ENCODE measurements at regions not wholly inside any gene's neighbourhood (a gene's known extent, or its start where the extent isn't known, plus 50 kb on each side); places are given as distances from the start of the nearest gene placed in this dataset.
"Not testable (repeated sequence)": the region's sequence is repeated elsewhere in the genome, so short reads cannot be mapped to it uniquely, and the experiment has no call there.

DNA sequence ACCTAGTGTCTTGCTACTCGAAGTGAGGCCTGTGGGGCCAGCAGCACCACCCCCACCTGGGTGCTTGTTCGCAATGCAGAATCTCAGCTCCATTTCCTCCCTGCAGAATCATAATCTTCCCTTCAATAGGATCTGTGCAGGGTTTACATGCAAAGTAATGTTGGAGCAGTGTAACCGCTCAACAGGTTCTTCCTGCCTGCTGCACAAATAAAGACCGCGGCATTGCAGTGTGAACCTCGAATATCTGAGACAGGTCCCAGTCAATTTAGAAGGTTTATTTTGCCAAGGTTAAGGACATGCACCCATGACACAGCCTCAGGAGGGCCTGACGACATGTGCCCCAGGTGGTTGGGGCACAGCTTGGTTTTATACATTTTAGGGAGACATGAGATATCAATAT lies 119.2 kb downstream of the TLR5 start:
- DNase-seq (ENCODE audit: low spot score) = no peak

DNA sequence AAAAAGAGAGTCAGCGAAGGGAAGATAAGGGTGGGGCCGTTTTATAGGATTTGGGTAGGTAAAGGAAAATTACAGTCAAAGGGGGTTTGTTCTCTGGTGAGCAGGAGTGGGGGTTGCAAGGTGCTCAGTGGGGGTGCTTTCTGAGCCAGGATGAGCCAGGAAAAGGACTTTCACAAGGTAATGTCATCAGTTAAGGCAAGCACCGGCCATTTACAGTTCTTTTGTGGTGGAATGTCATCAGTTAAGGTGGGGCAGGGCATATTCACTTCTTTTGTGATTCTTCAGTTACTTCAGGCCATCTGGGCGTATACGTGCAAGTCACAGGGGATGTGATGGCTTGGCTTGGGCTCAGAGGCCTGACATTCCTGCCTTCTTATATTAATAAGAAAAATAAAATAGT lies 118.6 kb downstream of the TLR5 start:
- DNase-seq (ENCODE audit: low spot score) = not testable (repeated sequence)

DNA sequence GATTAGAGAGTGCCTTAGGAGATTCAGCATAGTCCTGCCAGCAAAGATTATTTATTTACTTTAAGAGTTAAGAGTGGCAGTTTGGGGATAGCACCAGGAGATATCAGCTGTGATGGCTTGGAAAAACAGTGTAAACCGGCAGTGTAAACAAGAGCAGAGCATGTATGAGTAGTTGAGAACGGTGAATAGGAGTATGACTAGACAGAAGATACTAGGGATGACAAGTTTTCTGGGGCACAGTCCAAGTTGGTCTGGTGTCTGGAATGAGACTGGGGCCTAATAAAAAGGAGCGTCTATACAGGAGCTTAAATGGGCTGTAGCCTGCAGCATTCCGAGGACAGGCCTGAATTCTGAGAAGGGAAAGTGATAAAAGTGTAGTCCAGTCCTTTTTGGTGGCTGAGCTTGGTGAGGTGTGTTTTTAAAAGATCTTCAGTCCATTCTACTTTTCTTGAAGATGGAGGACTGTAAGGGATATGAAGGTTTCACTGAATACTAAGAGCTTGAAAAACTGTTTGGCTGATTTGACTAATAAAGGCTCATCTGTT lies 117.8 kb downstream of the TLR5 start:
- not testable (repeated sequence) for DNase-seq (ENCODE audit: low spot score)

DNA sequence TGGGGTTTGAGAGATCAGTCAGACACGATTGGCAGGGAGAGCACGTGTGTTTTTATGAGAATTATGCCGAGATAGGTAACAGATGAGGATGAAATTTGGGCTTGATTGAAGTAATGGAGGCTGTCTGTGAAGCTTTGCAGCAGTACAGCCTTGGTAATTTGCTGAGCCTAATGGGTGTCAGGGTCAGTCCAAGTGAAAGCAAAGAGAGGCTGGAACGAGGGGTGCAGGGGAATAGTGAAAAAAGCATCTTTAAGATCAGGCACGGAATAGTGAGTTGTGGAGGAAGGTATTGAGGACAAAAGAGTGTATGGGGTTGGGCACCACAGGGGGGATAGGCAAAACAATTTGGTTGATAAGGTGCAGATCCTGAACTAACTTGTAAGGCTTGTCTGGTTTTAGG lies 116.4 kb downstream of the TLR5 start:
- DNase-seq (ENCODE audit: low spot score) = not testable (repeated sequence)

DNA sequence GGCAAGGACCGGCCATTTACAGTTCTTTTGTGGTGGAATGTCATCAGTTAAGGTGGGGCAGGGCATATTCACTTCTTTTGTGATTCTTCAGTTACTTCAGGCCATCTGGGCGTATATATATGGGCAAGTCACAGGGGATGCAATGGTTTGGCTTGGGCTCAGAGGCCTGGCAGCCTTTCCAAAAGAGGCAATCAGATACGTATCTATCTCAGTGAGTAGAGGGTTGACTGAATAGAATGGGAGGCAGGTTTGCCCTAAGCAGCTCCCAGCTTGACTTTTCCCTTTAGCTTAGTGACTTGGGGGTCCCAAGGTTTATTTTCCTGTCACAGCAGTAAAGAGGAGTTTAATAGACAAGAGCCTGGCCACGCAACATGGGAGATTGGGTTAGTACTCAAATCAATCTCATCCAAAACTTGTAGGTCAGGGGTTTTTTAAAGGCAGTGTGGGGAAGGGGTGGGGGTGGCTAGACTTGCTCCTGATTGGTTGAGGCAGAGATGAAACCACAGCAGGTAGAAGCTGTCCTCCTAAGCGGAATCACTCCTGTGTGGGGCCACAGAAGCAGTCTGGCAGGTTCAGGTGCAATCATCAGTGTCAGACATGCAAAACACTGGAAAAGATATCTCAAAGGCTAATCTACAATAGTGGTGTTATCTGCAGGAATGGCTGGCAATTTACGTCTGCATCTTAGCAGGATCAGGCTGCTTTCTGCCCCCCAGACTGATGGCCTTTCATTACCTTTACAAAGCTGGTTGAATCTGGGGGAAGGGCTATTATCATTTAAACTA lies 112.9 kb downstream of the TLR5 start:
- DNase-seq (ENCODE audit: low spot score) = no peak

DNA sequence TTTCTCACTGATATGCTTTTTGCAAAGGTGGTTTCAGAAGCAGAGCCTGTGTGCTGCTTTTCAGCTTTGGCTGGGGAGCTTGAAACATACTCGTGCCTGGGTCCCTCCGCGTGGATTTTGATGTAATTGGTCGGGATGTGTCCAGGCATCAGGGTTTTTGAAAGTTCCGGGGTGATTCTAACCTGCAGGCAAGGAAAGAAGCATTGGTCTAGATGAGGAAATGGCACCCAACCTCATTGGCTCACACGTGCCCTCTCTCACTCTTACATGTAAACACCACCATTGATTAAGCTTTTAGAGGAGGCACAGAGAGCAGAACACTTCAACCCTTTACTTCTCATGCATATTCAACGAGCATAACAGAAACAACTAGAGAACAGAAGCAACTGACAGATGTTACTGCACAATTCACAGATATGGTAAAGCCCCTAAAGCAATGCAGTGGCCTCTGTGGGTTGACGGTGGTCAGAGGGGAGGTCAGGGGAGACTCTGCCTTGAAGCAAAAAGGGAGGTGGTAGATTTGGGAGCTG lies 112.1 kb downstream of the TLR5 start:
- DNase-seq (ENCODE audit: low spot score) = no peak

DNA sequence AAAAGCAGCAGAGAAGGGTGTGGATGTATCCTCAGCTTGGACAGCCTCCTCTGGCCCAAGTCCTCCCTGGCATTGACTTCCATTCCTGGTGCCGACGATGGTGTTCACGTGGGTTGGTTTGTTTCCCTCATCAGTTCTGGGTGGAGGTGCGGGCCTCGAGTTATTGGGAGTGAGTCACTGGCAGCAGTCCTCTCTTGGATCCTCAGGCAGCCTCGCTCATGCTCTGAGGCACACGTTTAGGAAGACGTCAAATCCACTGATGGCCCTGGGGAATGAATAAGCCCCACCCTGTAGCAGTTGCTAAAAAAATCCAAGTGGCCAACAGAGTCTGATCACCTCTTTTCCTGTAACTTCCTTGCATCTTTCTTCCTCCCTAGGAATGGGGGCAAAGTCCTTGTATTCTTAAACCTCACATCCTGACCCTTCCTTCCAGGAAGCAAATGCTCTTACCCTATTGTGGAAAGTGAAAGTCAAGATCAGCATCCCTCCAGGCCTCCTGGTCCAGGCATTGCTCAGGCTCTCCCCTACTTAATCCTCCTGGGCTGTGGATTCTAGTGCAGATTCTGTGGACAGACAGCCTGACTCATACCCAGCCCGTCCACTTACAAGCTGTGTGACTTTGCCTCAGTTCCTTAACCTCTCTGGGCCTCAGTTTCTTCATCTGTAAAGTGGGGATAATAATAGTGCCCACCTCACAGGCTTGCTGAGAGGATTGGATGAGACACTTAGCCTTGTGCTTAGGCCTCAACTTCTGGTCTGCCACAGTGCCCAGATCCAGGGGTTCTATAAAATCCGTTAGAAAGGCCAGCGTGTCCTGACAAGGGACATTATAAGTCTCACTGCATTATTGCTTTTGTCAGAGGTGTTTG lies 111.1 kb downstream of the TLR5 start:
- peak; percentile 79 for DNase-seq (ENCODE audit: low spot score)

DNA sequence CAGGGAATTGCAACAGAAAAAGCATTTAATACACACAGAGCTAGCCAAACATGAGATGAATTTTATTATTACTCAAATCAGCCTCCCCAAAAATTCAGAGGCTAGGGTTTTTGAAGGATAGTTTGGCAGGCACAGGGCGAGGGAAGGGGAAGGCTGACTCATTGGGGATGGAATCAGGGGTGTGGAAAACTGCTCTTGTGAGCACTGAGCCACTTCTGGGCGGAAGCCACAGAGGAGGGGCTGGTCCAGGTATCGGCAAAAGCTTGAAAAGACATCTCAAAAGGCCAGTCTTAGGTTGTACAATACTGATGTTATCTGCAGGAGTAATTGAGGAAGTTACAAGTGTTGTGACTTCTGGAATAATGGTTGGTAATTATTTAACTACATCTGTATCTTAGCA lies 109.4 kb downstream of the TLR5 start:
- no peak for DNase-seq (ENCODE audit: low spot score)

DNA sequence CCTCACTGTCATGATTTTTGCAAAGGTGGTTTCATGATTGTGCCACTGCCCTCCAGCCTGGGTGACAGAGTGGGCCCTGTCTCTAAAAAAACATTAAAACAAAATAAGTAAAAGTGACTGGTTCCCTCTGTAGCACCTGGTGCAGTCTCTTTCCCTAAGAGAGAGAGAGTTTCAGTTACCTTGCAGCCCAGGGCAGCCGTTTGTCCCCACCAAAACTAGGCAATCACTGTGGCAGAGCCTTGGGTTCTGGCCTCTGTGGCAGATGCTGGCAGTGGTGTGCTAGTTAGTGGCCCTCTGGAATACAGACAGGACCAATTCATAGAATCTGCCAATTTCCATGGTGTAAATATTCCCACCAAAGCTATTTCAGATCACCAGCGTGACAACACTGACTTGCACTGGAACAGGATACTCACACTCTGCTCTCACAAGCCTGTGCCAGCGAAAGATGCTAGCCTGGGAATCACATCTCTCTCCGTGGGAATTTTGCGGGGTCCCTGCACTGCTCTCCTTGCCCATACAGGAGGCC lies 108.7 kb downstream of the TLR5 start:
- no peak for DNase-seq (ENCODE audit: low spot score)

DNA sequence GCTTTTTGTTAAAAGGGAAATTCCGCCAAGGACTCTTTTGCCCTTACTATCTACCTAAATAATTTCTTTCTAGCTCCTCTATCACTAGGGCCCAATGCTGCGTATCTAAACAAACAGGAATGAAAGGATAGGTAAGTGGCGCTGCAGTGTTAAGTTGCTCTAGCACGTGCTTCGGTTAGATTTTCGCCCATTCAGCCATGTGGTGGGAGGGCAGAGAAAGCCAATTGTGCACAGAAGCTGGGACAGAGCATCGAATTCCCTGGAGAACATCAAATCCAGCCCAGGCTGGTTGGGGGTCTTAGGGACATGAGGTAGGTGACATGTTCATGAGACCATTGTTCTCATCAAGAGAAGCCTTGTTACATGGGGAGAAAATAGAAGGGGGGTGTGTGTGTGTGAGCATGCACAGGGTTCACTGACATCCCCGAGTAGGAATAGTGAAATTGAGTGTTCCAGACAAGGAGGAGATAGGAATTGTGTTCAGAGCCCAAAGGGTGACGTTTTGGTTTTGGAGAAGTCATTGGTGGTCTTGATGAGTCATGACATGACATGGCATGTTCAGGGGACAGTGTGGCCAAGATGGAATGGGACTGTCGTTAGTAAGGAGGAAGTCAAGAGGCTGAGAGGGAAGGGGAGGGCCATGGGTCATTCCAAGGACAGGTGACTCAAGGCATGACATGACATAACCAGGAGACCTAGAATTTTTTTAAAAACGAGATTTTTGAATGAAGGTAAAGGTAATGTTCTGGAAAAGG lies 107.1 kb downstream of the TLR5 start:
- no peak for DNase-seq (ENCODE audit: low spot score)

DNA sequence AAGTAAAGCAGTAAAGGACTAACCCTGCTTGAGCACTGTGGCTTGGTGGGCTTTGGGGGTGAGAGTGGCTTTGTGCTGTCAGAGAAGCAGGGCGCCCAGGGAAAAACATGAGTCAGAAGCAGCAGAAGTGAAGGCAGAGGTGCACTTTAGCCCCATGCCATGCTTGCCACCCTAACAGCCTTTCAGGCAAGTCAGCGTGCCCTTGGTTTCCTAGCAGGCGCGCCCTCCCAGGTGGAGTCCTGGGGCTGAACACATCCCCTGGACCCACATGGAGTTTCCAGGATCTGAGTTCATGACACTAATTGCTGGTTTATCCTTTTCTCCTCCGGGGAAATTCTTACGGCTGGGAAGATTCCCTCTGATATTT lies 106.6 kb downstream of the TLR5 start:
- no peak for DNase-seq (ENCODE audit: low spot score)

DNA sequence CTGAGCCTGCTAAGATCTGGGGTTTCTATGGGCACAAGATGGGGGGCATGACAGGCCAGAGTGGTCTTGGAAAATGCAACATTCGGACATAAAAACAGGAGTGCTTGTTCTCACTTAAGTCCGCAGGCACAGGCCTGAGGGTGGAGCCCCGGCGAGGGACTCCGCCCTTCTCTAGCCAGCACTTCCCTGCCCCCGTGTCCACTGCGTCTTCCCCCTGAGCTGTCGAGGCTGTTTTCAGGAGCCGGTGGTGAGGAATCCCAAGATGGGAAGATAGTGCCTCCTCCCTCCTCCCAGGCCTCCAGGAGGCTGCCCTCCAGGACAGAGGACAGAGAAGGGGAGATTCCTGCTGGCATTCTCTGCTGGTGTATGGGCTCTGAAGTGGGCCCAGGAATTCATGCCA lies 105.2 kb downstream of the TLR5 start:
- DNase-seq (ENCODE audit: low spot score) = no peak

DNA sequence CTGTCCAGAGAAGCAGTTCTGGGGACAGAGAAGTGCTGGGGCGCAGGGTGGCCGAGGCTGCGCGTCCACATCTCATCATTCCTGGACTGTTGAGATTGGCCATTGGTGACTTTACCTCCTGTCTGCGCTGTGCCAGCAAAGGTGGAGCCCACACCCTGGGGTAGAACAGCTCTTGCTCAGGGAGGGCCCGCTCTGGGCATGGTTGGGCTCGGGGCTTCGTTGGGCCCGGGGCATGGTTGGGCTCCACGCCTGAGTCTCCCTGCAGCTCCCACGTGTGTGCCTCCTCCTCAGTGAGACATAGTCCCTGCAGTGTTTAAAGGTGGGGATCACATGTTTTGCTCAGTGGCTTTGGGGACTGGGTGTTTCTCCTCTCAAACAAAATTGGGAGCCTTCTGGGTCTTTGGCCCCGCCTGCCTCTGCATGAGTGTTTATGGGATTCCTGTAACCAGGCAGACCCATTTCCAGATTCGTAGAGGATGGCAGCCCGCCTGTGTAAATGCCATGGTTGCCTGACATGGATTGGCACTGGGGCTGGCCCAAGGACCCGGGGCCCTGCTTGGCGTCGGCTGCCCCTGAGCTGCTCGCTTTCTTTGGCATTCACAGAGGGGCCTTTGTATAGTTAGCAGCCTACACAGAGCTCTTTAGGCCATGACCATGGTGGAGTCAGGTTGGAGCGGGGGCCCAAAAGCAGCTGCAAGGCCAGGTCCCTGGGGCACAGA lies 104.6 kb downstream of the TLR5 start:
- no peak for DNase-seq (ENCODE audit: low spot score)

DNA sequence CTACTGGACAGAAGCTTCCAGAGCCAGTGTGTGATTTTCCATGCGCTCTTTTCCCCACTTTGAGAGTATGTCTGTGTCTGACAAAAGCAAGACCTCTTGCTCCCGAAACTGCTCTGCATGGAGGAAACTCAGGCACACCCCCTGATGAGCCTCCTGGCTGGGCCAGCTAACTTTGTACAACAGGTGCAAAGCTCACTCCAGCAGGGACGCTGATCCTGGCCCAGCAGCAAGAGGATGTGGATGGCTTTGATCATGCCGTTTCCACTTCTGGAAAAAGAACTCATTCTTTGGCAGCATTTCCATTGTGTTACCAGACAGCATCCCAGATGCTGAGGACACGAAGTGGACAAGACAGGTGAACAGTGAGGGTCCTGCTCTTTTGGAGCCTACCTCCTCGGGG lies 103.1 kb downstream of the TLR5 start:
- DNase-seq (ENCODE audit: low spot score) = no peak

DNA sequence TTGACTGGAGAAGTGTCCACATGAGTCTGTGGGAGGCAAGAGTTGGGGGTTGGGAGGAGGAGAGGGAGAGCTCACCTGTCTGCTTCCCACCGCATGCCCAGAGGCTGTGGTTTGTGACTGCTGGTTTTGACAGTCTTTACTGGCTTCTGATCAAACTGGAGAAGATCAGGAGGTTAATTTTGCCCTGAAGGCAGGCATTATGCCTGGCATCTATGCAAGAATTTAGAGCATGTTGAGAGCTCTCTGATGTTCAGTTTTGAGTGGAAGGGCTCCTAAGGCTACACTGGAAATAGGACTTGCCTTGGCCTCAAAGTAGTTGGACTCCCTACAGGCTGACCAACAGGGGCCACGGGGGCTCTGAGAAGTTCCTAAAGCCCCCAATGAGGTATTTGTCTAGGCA lies 101.6 kb downstream of the TLR5 start:
- DNase-seq (ENCODE audit: low spot score) = peak; percentile 21

DNA sequence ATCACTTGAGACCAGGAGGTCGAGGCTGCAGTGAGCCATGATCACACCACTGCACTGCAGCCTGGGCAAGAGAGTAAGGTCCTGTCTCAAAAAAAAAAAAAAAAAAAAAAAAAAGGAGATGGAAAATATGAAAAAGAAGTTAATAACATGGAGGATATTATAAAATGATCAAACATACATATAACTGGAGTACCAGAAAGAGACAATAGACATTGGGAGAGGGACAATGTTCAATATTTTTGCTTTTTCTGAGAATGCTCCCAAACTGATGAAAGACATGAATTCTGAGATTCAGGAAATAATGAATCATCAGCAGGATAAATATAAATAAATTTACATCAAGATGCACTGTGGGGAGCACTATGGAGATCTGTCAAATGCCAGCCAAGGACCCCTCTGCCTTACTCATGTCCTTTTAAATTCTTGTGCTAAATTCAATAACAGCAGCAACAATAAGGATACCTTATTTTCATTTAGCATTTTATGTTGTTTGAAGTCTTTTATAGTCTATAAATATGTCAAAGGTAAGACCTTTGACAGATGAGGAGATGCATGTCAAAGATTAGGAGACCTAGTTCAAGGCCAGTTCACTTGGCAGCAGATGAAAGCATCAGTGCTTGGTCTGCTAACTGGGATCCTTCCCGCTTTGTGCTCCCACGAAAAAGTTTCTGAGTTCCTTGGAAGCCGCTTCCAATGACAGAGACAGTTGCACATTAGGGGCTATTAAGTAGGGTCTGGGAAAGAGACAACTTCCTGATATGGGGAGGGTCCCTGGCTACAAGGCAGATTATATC lies 97.7 kb downstream of the TLR5 start:
- no peak for DNase-seq (ENCODE audit: low spot score)

DNA sequence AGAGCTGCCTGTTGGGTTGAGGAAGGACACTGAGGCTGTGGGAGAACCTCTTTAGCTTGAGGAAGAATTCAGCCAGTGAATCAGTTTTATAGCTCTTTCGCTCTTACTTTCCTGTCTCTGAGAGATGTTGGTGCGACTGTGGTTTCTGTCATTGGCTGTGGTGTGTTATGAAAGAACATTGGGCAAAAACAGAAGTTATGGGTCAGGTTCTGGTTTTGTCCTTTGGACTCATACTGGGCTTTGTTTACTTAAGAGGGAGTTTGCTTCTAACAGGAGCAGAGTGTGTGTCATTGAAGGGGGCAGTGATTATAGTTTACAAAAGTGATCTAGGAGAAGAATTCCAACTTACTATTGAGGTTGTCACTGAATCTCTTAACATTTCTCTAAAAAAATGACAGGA lies 97.0 kb downstream of the TLR5 start:
- DNase-seq (ENCODE audit: low spot score) = no peak

DNA sequence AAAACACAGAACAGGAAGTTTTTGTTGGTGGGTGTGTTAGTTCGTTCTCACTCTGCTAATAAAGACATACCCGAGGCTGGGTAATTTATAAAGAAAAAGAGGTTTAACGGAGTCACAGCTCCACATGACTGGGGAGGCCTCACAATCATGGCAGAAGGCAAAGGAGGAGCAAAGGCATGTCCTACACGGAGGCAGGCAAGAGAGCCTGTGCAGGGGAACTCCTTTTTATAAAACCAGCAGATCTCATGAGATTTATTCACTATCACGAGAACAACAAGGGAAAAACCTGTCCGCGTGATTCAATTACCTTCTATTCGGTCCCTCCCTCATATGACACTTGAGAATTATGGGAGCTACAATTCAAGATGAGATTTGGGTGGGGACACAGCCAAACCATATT lies 96.6 kb downstream of the TLR5 start:
- DNase-seq (ENCODE audit: low spot score) = not testable (repeated sequence)

DNA sequence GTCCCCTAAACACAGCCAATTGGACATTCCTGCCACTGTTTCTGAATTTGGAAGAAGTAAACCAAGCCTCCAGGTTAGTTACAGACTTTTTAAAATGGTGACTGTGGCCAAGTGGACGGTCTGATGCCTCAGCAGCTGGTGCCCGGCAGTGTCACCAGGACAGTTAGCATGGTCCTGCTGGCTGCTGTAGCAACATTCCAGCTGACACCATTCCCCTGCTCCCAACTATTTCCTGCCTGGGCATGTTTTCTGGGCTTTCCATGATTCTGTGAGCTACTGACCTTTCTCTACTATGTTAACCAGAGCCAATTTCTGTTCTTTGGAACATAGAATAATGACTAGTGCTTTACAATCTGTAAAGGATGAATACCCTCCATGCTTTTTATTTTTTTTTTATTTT lies 95.0 kb downstream of the TLR5 start:
- no peak for DNase-seq (ENCODE audit: low spot score)

DNA sequence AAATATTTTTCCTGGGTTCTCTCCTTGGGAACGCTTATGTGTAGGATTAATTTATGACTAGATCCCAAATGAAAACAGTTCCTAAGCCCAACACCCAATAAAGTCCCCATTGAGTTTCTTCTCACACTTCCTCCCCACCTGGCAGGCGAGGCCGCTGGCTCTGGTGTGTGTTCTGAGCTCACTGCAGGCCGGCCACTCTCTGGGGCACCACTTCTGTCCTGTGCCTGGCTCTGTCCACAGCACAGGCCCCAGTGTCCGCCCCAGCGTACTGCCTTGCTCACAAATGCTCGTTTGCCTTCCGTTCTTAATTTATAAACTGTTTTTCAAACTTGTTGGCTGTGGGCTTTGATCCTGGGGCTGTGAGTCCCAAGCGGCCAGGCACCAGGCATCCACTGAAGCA lies 90.6 kb downstream of the TLR5 start:
- DNase-seq (ENCODE audit: low spot score) = no peak
